ENCODE measurements at regions not wholly inside any gene's neighbourhood (a gene's known extent, or its start where the extent isn't known, plus 50 kb on each side); places are given as distances from the start of the nearest gene placed in this dataset.

DNA sequence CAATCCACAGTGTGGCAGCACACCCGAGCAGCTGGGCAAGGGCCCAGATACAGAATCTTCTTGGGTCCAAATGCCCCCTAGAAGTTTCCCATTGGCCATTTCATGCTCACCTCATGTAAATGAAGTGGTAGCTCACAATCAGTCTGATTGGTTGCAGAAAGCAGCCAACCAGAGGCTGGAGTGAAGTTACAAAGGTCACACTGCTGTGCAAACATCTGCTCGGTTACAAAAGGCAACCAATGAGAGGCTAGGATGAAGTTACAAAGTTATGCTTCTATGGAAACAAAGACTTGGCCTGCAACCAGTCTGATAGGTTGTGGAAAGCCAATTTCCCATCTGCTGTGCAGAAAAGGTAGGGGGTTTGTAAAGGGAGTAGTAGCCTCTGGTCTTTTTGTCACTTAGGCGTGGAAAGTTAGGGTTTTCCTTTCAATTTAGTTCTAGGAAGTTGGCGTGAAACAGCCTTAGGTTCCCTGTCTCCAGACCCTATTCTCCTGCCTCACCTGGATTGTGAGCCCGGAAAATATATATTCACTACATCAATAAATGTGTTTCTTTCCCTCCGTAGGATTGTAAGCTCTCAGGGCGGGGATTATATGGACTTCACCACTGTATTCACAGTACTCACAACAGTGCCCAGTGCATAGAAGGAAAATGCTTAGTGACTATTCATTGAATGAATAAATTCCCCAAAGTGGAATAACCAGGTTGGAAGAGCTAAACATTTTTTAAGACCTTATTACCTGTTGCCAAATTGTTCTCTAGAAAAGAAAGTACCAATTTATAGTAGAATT is 91.9 kb downstream of the URB2 start:
- TF ChIP-seq, protein P1, sequence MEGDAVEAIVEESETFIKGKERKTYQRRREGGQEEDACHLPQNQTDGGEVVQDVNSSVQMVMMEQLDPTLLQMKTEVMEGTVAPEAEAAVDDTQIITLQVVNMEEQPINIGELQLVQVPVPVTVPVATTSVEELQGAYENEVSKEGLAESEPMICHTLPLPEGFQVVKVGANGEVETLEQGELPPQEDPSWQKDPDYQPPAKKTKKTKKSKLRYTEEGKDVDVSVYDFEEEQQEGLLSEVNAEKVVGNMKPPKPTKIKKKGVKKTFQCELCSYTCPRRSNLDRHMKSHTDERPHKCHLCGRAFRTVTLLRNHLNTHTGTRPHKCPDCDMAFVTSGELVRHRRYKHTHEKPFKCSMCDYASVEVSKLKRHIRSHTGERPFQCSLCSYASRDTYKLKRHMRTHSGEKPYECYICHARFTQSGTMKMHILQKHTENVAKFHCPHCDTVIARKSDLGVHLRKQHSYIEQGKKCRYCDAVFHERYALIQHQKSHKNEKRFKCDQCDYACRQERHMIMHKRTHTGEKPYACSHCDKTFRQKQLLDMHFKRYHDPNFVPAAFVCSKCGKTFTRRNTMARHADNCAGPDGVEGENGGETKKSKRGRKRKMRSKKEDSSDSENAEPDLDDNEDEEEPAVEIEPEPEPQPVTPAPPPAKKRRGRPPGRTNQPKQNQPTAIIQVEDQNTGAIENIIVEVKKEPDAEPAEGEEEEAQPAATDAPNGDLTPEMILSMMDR (conservative IDR thresholded peaks at IDR 0.05) = no peak
- Mint-ChIP-seq H3K27me3 (ENCODE audit: low read depth) (peaks cover 2% of the 10 kb centered on the region), H3K4me1 (peaks cover 4% of the 10 kb centered on the region)

DNA sequence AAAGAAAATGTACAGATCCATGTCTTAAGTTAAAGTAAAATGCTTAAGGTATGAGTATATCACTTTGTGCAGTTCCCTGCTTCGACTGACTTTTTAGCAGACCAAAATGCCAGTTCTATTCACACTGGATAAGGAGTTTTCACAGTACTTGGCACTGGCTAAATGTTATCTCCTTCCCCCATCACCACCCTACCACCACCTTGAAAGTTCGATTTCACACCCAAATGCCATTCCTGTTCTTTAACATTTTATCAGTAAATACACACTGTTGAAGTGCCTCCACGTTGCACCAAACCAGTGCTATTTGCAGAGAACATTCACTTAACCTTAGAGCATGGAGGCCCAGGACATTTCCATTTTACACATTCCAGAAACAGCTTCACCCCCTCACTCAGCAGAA is 100.0 kb downstream of the URB2 start:
- no peak for DNase-seq (ENCODE audit: low read depth, low spot score)
- Mint-ChIP-seq H3K36me3 (ENCODE audit: low read depth) (peaks cover 7% of the 10 kb centered on the region), H3K27ac (ENCODE audit: unreplicated experiment) (no peak overlapping the region), H3K9me3 (peaks cover 9% of the 10 kb centered on the region), H3K27me3 (ENCODE audit: low read depth) (peaks cover 2% of the 10 kb centered on the region), H3K4me1 (no peaks in the 10 kb centered on the region), H3K4me3 (no peak overlapping the region)
- TF ChIP-seq, protein P1 (conservative IDR thresholded peaks at IDR 0.05) = no peak

More for the DNA sequence above, 91.9 kb downstream of the URB2 start:
- Mint-ChIP-seq H3K27ac (ENCODE audit: unreplicated experiment) (no peak overlapping the region), H3K36me3 (ENCODE audit: low read depth) (peaks cover 7% of the 10 kb centered on the region), H3K4me3 (no peak overlapping the region), H3K9me3 (peaks cover 14% of the 10 kb centered on the region)
- DNase-seq (ENCODE audit: low read depth, low spot score) = no peak

DNA sequence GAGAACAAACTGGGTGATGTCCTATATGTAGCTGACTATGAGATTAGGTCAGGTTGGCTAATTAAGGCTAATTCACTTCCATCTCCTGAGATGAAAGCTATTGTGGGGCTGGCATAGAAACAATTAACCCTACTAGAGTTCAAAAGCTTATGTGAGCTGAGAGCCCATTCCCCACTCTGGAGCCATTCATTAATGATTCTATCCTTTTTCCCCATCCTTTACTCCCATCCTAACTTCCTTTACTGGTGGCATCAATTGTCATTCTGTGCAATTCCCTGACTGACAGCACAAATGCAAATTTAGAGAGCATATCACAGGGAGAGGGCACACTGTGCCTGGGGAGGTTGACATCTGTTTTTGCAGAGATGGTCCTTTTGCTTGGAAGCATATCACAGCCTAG is 103.9 kb downstream of the URB2 start:
- Mint-ChIP-seq H3K36me3 (ENCODE audit: low read depth) (peaks cover 5% of the 10 kb centered on the region), H3K9me3 (peaks cover 7% of the 10 kb centered on the region), H3K27me3 (ENCODE audit: low read depth) (no peaks in the 10 kb centered on the region), H3K27ac (ENCODE audit: unreplicated experiment) (no peak overlapping the region), H3K4me3 (no peak overlapping the region), H3K4me1 (no peaks in the 10 kb centered on the region)
- TF ChIP-seq, protein P1 (conservative IDR thresholded peaks at IDR 0.05) = no peak
- no peak for DNase-seq (ENCODE audit: low read depth, low spot score)

DNA sequence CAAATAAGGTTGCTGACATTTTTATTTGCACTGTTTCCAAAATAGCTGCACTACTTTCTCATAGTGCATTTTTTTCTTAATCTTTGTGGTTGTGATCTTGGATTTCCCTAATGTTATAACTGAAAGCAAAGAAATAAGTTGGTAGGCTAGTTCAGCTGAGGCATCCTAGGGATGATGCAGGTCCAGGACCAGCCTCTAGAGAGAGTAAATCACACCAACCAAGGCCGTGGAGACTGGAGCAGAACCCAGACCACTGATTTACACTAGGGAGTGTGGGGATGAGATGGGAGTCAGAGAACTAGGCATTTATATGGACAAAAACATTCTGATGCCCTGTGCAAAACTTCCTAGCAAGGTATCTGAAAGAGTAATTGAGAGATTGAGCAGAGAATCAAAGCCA is 104.5 kb downstream of the URB2 start:
- H3K27me3 Mint-ChIP-seq (ENCODE audit: low read depth) = no peaks in the 10 kb centered on the region
- peaks cover 7% of the 10 kb centered on the region for H3K9me3 Mint-ChIP-seq
- H3K4me3 Mint-ChIP-seq = no peak overlapping the region
- TF ChIP-seq, protein P1 (conservative IDR thresholded peaks at IDR 0.05) = no peak
- H3K27ac Mint-ChIP-seq (ENCODE audit: unreplicated experiment) = no peak overlapping the region
- no peaks in the 10 kb centered on the region for H3K4me1 Mint-ChIP-seq
- no peak for DNase-seq (ENCODE audit: low read depth, low spot score)
- peaks cover 5% of the 10 kb centered on the region for H3K36me3 Mint-ChIP-seq (ENCODE audit: low read depth)

DNA sequence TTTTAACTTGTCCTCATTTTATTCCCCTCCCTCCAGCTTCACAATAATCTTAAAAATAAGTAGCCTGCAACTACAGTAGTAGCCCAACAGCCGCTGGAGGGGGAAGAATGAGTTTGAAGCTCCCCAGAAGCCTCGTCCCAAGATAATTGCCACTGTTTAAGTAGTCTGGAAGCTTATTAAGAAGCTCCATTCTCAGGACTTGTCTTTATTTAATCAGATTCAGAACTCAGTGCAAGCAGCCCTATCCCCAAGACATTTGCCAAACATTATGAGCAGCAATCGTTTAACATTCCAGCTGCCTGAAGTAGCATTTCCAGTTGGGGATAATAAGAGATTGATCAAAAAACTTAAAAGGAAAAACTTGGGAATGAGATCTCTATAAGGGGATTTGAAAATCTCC is 106.0 kb downstream of the URB2 start:
- TF ChIP-seq, protein P1 (conservative IDR thresholded peaks at IDR 0.05) = no peak
- DNase-seq (ENCODE audit: low read depth, low spot score) = no peak
- Mint-ChIP-seq H3K4me1 (no peaks in the 10 kb centered on the region), H3K27ac (ENCODE audit: unreplicated experiment) (no peak overlapping the region), H3K27me3 (ENCODE audit: low read depth) (no peaks in the 10 kb centered on the region), H3K4me3 (no peak overlapping the region), H3K36me3 (ENCODE audit: low read depth) (peaks cover 5% of the 10 kb centered on the region), H3K9me3 (peaks cover 11% of the 10 kb centered on the region)

Measured in neural crest cell (in vitro differentiated cells).